ENCODE measurements at regions not wholly inside any gene's neighbourhood (a gene's known extent, or its start where the extent isn't known, plus 50 kb on each side); places are given as distances from the start of the nearest gene placed in this dataset.

- intact Hi-C loops (cut with micrococcal nuclease) (no loop called here), dilution Hi-C loops (cut with HindIII; ENCODE audit: low sequenced_read_pairs, unreplicated experiment) (no loop called here), in situ Hi-C loops (cut with MboI; ENCODE audit: low sequenced_read_pairs) (no loop called here)
- Histone ChIP-seq H2BK5ac (ENCODE audit: low read depth, low read length, poor library complexity, severe bottlenecking) (no peak overlapping the region), H3K27ac (ENCODE audit: insufficient read depth, low read length) (no peak overlapping the region), H2AK5ac (ENCODE audit: low read depth, low read length) (no peak overlapping the region), H3K23ac (ENCODE audit: low read depth, low read length) (no peak overlapping the region), H3K27me3 (ENCODE audit: control insufficient read depth, insufficient read depth, low read length) (peaks cover 11% of the 10 kb centered on the region), H2AFZ (replicated peaks; ENCODE audit: low read length, poor library complexity) (peak overlapping the region; percentile 64), H3K4ac (ENCODE audit: low read depth, low read length) (no peak overlapping the region), H4K8ac (ENCODE audit: low read depth in 2 of 2, low read length in 2 of 2) (no peak overlapping the region), H3K9ac (ENCODE audit: low read depth, low read length) (no peak overlapping the region), H3K9me1 (ENCODE audit: insufficient read depth, low read length) (no peaks in the 10 kb centered on the region), H2BK120ac (ENCODE audit: low read depth, low read length) (no peak overlapping the region), H3K18ac (ENCODE audit: low read depth, low read length) (no peak overlapping the region), H3K56ac (ENCODE audit: extremely low read depth, insufficient read depth, low read length) (no peak overlapping the region), H3K79me1 (ENCODE audit: low read depth in 1 of 2, low read length in 2 of 2) (no peaks in the 10 kb centered on the region), H4K5ac (ENCODE audit: low read depth, low read length) (no peak overlapping the region), H3K14ac (replicated peaks; ENCODE audit: low read depth, low read length) (no peak overlapping the region), H3K36me3 (ENCODE audit: control insufficient read depth, insufficient read depth, low read length) (no peaks in the 10 kb centered on the region), H3K4me3 (ENCODE audit: insufficient read depth, low read depth, low read length) (no peak overlapping the region), H3K9me3 (ENCODE audit: control insufficient read depth, insufficient read depth, low read length) (no peaks in the 10 kb centered on the region), H2AK9ac (replicated peaks; ENCODE audit: low read depth, low read length, poor library complexity) (no peak overlapping the region), H3K4me2 (ENCODE audit: low read depth, low read length) (no peak overlapping the region), H2BK20ac (ENCODE audit: low read depth, low read length) (no peak overlapping the region), H4K20me1 (ENCODE audit: insufficient read depth, low read length) (no peaks in the 10 kb centered on the region), H4K91ac (ENCODE audit: insufficient read depth, low read depth, low read length) (no peak overlapping the region), H3K4me1 (ENCODE audit: control insufficient read depth, insufficient read depth, low read length) (no peaks in the 10 kb centered on the region; the same call in 1 of the 2 replicates), H2BK15ac (ENCODE audit: low read depth, low read length) (no peak overlapping the region)
- 86% methylated on average over 2 of the region's 9 CpGs; no CpG with 5 or more reads in 1 of the 2 experiments for WGBS, 2 experiments (ENCODE audit: extremely low coverage in 2 of 2, insufficient read length in 1 of 2)
- BruUV-seq (replicated peaks) = no TSS peak
- ATAC-seq (ENCODE audit: low read depth) (no peak), DNase-seq (no peak)
- CTCF ChIA-PET = no interaction called here
- TF ChIP-seq RAD21 (IDR thresholded peaks at IDR 0.05; ENCODE audit: low read length) = no peak
- TF ChIP-seq ELK1 (IDR thresholded peaks at IDR 0.05; ENCODE audit: borderline replicate concordance, low read depth, low read length) = no peak
- TF ChIP-seq MXI1 (IDR thresholded peaks at IDR 0.05; ENCODE audit: borderline replicate concordance, low read depth, low read length) = no peak
- TF ChIP-seq MAFK (IDR thresholded peaks at IDR 0.05; ENCODE audit: low read depth, low read length) = no peak
- no peak for TF ChIP-seq NFE2L2 (IDR thresholded peaks at IDR 0.05; ENCODE audit: low read depth, low read length)
- TF ChIP-seq MAZ (IDR thresholded peaks at IDR 0.05; ENCODE audit: borderline replicate concordance, low read depth, low read length) = no peak
- TF ChIP-seq CEBPB (IDR thresholded peaks at IDR 0.05; ENCODE audit: low read depth, low read length) = no peak
- no peak for TF ChIP-seq BHLHE40 (IDR thresholded peaks at IDR 0.05; ENCODE audit: low read depth, low read length)
- no peak for TF ChIP-seq CHD1 (IDR thresholded peaks at IDR 0.05; ENCODE audit: low read depth, low read length)
- no peak for TF ChIP-seq RFX5 (IDR thresholded peaks at IDR 0.05; ENCODE audit: low read depth, low read length)
- no peak for TF ChIP-seq POLR2A (IDR thresholded peaks at IDR 0.05; ENCODE audit: low read depth, low read length)
- TF ChIP-seq RCOR1 (IDR thresholded peaks at IDR 0.05; ENCODE audit: insufficient replicate concordance, low read length) = no peak
- no peak for TF ChIP-seq USF2 (IDR thresholded peaks at IDR 0.05; ENCODE audit: low read depth, low read length)
- POLR2A ChIA-PET (ENCODE audit: unreplicated experiment) = no interaction called here
Measured at GRCh38 chr7:36058020-36058592, 94.9 kb upstream of the EEPD1 start.
